ENCODE measurements at regions not wholly inside any gene's neighbourhood (a gene's known extent, or its start where the extent isn't known, plus 50 kb on each side); places are given as distances from the start of the nearest gene placed in this dataset.

- TF ChIP-seq, protein P1, sequence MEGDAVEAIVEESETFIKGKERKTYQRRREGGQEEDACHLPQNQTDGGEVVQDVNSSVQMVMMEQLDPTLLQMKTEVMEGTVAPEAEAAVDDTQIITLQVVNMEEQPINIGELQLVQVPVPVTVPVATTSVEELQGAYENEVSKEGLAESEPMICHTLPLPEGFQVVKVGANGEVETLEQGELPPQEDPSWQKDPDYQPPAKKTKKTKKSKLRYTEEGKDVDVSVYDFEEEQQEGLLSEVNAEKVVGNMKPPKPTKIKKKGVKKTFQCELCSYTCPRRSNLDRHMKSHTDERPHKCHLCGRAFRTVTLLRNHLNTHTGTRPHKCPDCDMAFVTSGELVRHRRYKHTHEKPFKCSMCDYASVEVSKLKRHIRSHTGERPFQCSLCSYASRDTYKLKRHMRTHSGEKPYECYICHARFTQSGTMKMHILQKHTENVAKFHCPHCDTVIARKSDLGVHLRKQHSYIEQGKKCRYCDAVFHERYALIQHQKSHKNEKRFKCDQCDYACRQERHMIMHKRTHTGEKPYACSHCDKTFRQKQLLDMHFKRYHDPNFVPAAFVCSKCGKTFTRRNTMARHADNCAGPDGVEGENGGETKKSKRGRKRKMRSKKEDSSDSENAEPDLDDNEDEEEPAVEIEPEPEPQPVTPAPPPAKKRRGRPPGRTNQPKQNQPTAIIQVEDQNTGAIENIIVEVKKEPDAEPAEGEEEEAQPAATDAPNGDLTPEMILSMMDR (conservative IDR thresholded peaks at IDR 0.05; ENCODE audit: low read depth, low read length) = no peak
- TF ChIP-seq EZH2phosphoT487 (IDR thresholded peaks at IDR 0.05; ENCODE audit: borderline replicate concordance, low read length) = no peak
These were observed 301.4 kb upstream of the AADAT start for GRCh38 chr4:170391066-170391740.
